H9 (cell line): ENCODE measurements at regions not wholly inside any gene's neighbourhood (a gene's known extent, or its start where the extent isn't known, plus 50 kb on each side); places are given as distances from the start of the nearest gene placed in this dataset.

Experiments used
- DNase-seq: peaks from one replicate; pipeline ENCODE4 v3.0.0-alpha.2; 2017
- H2AFZ ChIP-seq: one replicate; pipeline ENCODE4 v1.6.1; 2013; ENCODE audit warnings: mild to moderate bottlenecking, low read length, control low read depth, moderate library complexity
- H2AK5ac ChIP-seq: 2 replicates; pipeline ENCODE4 v1.6.1; 2013; ENCODE audit warnings: low read length, control low read depth, mixed read lengths; ENCODE audit not compliant: insufficient read length
- H2BK120ac ChIP-seq: one replicate; pipeline ENCODE4 v1.6.1; 2013; ENCODE audit warnings: low read depth, mild to moderate bottlenecking, low read length, control low read depth, inconsistent platforms; ENCODE audit not compliant: poor library complexity, severe bottlenecking
- H2BK12ac ChIP-seq: 2 replicates; pipeline ENCODE4 v1.6.1; 2013; ENCODE audit warnings: low read length, control low read depth, mixed read lengths, low read depth; ENCODE audit not compliant: insufficient read length
- H2BK15ac ChIP-seq: 2 replicates; pipeline ENCODE4 v1.6.1; 2013; ENCODE audit warnings: low read depth, low read length, control low read depth
- H2BK20ac ChIP-seq: one replicate; pipeline ENCODE4 v1.6.1; 2013; ENCODE audit warnings: low read depth, mild to moderate bottlenecking, low read length, control low read depth, inconsistent platforms; ENCODE audit not compliant: poor library complexity, severe bottlenecking
- H2BK5ac ChIP-seq: 2 replicates; pipeline ENCODE4 v1.6.1; 2013; ENCODE audit warnings: low read length, control low read depth, mixed read lengths; ENCODE audit not compliant: insufficient read length
- H3K14ac ChIP-seq: 2 replicates; pipeline ENCODE4 v1.6.1; 2013; ENCODE audit warnings: low read length, control low read depth; ENCODE audit not compliant: insufficient read depth
- H3K18ac ChIP-seq: 2 replicates; pipeline ENCODE4 v1.6.1; 2013; ENCODE audit warnings: low read depth, mild to moderate bottlenecking, mixed read lengths, low read length, control low read depth; ENCODE audit not compliant: insufficient read length
- H3K23ac ChIP-seq: 2 replicates; pipeline ENCODE4 v1.6.1; 2013; ENCODE audit warnings: low read length, control low read depth, mixed read lengths, low read depth; ENCODE audit not compliant: insufficient read length
- H3K23me2 ChIP-seq: 2 replicates; pipeline ENCODE4 v1.6.1; 2013; ENCODE audit warnings: low read depth, mild to moderate bottlenecking, mixed read lengths, low read length, control low read depth; ENCODE audit not compliant: insufficient read length, poor library complexity, severe bottlenecking
- H3K27ac ChIP-seq: 2 replicates; pipeline ENCODE4 v1.5.1; 2013; ENCODE audit warnings: low read length, control low read depth, mixed read lengths, low read depth; ENCODE audit not compliant: insufficient read length
- H3K27me3 ChIP-seq: 2 replicates; pipeline ENCODE4 v1.6.1; 2013; ENCODE audit warnings: low read length, control low read depth, inconsistent platforms; ENCODE audit not compliant: insufficient read depth
- H3K4ac ChIP-seq: 2 replicates; pipeline ENCODE4 v1.6.1; 2013; ENCODE audit warnings: low read depth, mild to moderate bottlenecking, control low read depth, inconsistent platforms, low read length, moderate library complexity
- H3K4me1 ChIP-seq: 2 replicates; pipeline ENCODE4 v1.6.1; 2013; ENCODE audit warnings: low read length, control low read depth, inconsistent platforms; ENCODE audit not compliant: insufficient read depth
- H3K4me2 ChIP-seq: 2 replicates; pipeline ENCODE4 v1.6.1; 2013; ENCODE audit warnings: low read length, control low read depth, mixed read lengths; ENCODE audit not compliant: insufficient read length, insufficient read depth
- H3K56ac ChIP-seq: 2 replicates; pipeline ENCODE4 v1.6.1; 2013; ENCODE audit warnings: low read depth, mild to moderate bottlenecking, mixed read lengths, low read length, control low read depth; ENCODE audit not compliant: insufficient read length
- H3K79me1 ChIP-seq: 2 replicates; pipeline ENCODE4 v1.6.1; 2013; ENCODE audit warnings: low read depth, mild to moderate bottlenecking, moderate library complexity, low read length, control low read depth, inconsistent platforms; ENCODE audit not compliant: insufficient read depth, poor library complexity, severe bottlenecking
- H3K79me2 ChIP-seq: 2 replicates; pipeline ENCODE4 v1.6.1; 2013; ENCODE audit warnings: low read length, control low read depth, inconsistent platforms; ENCODE audit not compliant: insufficient read depth
- H3K9ac ChIP-seq: 2 replicates; pipeline ENCODE4 v1.6.1; 2013; ENCODE audit warnings: low read length, control low read depth, mixed read lengths; ENCODE audit not compliant: insufficient read length; ENCODE audit errors: extremely low read depth
- H3K9me3 ChIP-seq: one replicate; pipeline ENCODE4 v1.6.1; 2013; ENCODE audit warnings: low read depth, low read length, inconsistent platforms; ENCODE audit not compliant: control insufficient read depth
- H3T11ph ChIP-seq: one replicate; pipeline ENCODE4 v1.6.1; 2013; ENCODE audit warnings: mild to moderate bottlenecking, low read length, control low read depth, inconsistent platforms
- H4K20me1 ChIP-seq: one replicate; pipeline ENCODE4 v1.6.1; 2013; ENCODE audit not compliant: control insufficient read depth, insufficient read length, insufficient read depth
- H4K5ac ChIP-seq: 2 replicates; pipeline ENCODE4 v1.6.1; 2013; ENCODE audit warnings: low read depth, mild to moderate bottlenecking, mixed read lengths, low read length, control low read depth; ENCODE audit not compliant: insufficient read length
- H4K8ac ChIP-seq: replicated peaks from 2 replicates; pipeline ENCODE4 v1.6.1; 2013; ENCODE audit warnings: low read length, control low read depth, mixed read lengths, low read depth; ENCODE audit not compliant: insufficient read length
- H4K91ac ChIP-seq: 2 replicates; pipeline ENCODE4 v1.6.1; 2013; ENCODE audit warnings: low read depth, mild to moderate bottlenecking, moderate library complexity, mixed read lengths, low read length, control low read depth; ENCODE audit not compliant: insufficient read length
- H3K27ac Mint-ChIP-seq, 3 experiments: 2 replicates in 2 of 3; 3 replicates in 1 of 3; pipeline ENCODE4 v1.8.0; 2020 to 2021; ENCODE audit warnings: mixed read lengths in 3 of 3, mild to moderate bottlenecking in 1 of 3, moderate library complexity in 1 of 3
- H3K27me3 Mint-ChIP-seq: 2 replicates; pipeline ENCODE4 v1.8.0; 2021; ENCODE audit warnings: low read depth, mild to moderate bottlenecking, moderate library complexity, mixed read lengths
- H3K36me3 Mint-ChIP-seq, 3 experiments: 2 replicates in 2 of 3; 3 replicates in 1 of 3; pipeline ENCODE4 v1.8.0; 2020 to 2021; ENCODE audit warnings: low read depth in 3 of 3, mixed read lengths in 3 of 3; ENCODE audit not compliant: insufficient read depth in 1 of 3
- H3K4me1 Mint-ChIP-seq, 2 experiments: 2 replicates each; pipeline ENCODE4 v1.8.0; 2020; ENCODE audit warnings: mixed read lengths in 2 of 2
- H3K4me3 Mint-ChIP-seq, 2 experiments: 2 replicates in 1 of 2; 3 replicates in 1 of 2; pipeline ENCODE4 v1.8.0; 2020 to 2021; ENCODE audit warnings: mild to moderate bottlenecking in 2 of 2, mixed read lengths in 2 of 2, moderate library complexity in 1 of 2
- H3K9me3 Mint-ChIP-seq, 2 experiments: 2 replicates in 1 of 2; 3 replicates in 1 of 2; pipeline ENCODE4 v1.8.0; 2020; ENCODE audit warnings: mild to moderate bottlenecking in 2 of 2, mixed read lengths in 2 of 2, moderate library complexity in 1 of 2
- CTCF ChIP-seq: fragments of 200-600 bp; sonication (generic); conservative IDR thresholded peaks from 3 replicates; pipeline ENCODE4 v1.8.0; 2021; ENCODE audit warnings: antibody characterized with exemption, mild to moderate bottlenecking
- WGBS: extraction: QIAGEN DNeasy Blood & Tissue Kit; methylation state at CpG from one replicate; pipeline ENCODE4 v1.1.7; 2013; ENCODE audit warnings: missing lambda C conversion rate, low lambda C conversion rate, mixed read lengths; ENCODE audit not compliant: insufficient read length; ENCODE audit errors: extremely low coverage; 5-methylcytosine and 5-hydroxymethylcytosine counted together

GRCh38 chr13:103794526-103794925, 728.3 kb upstream of the SLC10A2 start:
- H2BK12ac ChIP-seq: no peak overlapping the region
- H3K23ac ChIP-seq: no peak overlapping the region
- H4K5ac ChIP-seq: no peak overlapping the region
- H4K20me1 ChIP-seq: no peaks in the 10 kb centered on the region
- no peak overlapping the region for H3K4ac ChIP-seq
- no peak overlapping the region for H3T11ph ChIP-seq
- H3K4me1 Mint-ChIP-seq: no peaks in the 10 kb centered on the region
- no peak for DNase-seq
- H3K4me2 ChIP-seq: no peak overlapping the region
- H3K36me3 Mint-ChIP-seq: no peaks in the 10 kb centered on the region
- no peak overlapping the region for H3K14ac ChIP-seq
- H3K4me1 ChIP-seq: no peaks in the 10 kb centered on the region
- H3K27me3 ChIP-seq: no peaks in the 10 kb centered on the region
- no peak overlapping the region for H4K8ac ChIP-seq
- H3K9me3 ChIP-seq: no peaks in the 10 kb centered on the region
- H3K79me1 ChIP-seq: no peaks in the 10 kb centered on the region
- no peaks in the 10 kb centered on the region for H3K79me2 ChIP-seq
- H2BK5ac ChIP-seq: no peak overlapping the region
- peaks cover 0 to 3% of the 10 kb centered on the region in 2 experiments; a peak in 2 of 5 replicates for H3K9me3 Mint-ChIP-seq
- H3K4me3 Mint-ChIP-seq: no peak overlapping the region
- H3K23me2 ChIP-seq: no peaks in the 10 kb centered on the region
- H3K27ac ChIP-seq: no peak overlapping the region
- no peak overlapping the region for H3K18ac ChIP-seq
- no peak overlapping the region for H2BK20ac ChIP-seq
- no peak overlapping the region for H2AFZ ChIP-seq
- no peak overlapping the region for H3K9ac ChIP-seq
- H3K56ac ChIP-seq: no peak overlapping the region
- no peak overlapping the region for H3K27ac Mint-ChIP-seq
- no peak for TF ChIP-seq CTCF
- H3K27me3 Mint-ChIP-seq: no peaks in the 10 kb centered on the region
- H4K91ac ChIP-seq: no peak overlapping the region
- no peak overlapping the region for H2BK120ac ChIP-seq
- no peak overlapping the region for H2AK5ac ChIP-seq
- no CpG with 5 or more reads among the region's 2 CpGs for WGBS
- no peak overlapping the region for H2BK15ac ChIP-seq
